ENCODE measurements at regions not wholly inside any gene's neighbourhood (a gene's known extent, or its start where the extent isn't known, plus 50 kb on each side); places are given as distances from the start of the nearest gene placed in this dataset.
"Not testable (repeated sequence)": the region's sequence is repeated elsewhere in the genome, so short reads cannot be mapped to it uniquely, and the experiment has no call there.

- no peak for DNase-seq
Measured at GRCh38 chr1:143691971-143692529, 279.7 kb downstream of the FAM72C start.

DNA sequence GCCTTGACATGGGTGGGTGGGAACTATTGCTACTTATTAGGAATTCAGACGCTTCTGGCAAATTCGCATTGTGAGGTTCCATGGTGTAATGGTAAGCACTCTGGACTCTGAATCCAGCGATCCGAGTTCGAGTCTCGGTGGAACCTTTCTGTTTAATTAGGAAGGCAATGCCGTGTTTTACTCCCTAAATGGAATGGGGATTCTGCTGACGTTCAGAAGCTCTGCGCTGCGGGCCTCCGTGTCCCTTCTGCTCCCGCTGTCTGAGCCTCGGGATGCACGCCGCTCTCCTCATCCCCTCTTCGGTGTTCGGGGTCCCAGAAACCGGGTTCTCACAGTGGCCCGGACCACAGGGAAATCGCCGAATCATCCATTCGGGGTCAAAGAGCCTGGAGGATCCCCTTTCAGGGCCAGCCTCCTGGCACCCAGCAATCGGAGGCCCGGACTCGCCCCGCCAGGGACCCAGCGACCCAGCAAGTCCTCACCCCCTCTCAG is 280.3 kb downstream of the FAM72C start:
- DNase-seq = no peak

DNA sequence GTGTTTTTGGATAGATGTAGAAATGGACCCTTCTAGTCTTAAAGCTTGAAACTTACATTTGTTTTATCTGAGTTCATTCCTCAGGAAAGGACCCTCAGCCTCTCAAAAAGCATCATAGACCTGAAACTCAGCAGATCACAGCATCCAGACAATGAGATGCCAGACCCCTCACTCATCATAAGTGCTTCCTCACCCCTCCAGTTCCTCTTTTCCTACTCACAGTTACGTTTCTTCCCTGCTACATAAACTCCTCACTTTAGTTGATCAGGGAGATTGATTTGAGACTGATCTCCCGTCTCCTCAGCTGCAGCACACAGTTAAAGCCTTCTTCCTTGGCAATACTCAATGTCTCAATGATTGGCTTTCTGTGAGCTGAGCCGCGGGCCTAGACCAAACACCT is 282.0 kb downstream of the FAM72C start:
- no peak for DNase-seq

- no peak for DNase-seq
Measured at GRCh38 chr1:143680304-143680703, 291.5 kb downstream of the FAM72C start.

GRCh38 chr1:143672983-143673382 is 298.8 kb downstream of the FAM72C start:
- no peak for DNase-seq

GRCh38 chr1:143667730-143668129 is 304.1 kb downstream of the FAM72C start:
- DNase-seq = no peak

DNA sequence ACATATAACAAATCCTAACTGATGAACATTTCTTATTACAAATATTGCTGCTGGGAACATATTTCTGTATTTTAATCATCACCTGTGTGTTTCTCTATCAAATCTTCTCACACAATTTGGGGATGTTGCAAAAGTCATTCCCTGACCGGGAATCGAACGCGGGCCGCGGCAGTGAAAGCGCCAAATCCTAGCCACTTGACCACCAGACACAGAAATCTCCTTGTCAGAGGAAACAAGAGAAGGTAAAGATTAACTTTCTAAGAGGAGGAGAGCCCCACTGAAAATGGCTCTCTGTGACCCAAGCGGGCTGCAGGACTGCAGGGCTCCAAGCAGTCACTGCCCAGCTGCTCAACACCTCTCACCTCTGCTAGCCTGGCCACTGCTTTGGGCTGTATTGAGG is 304.9 kb downstream of the FAM72C start:
- DNase-seq = no peak

- no peak for DNase-seq
Measured at GRCh38 chr1:143665606-143666005, 306.2 kb downstream of the FAM72C start.

- not testable (repeated sequence) for DNase-seq
Measured at GRCh38 chr1:143663056-143663455, 308.7 kb downstream of the FAM72C start.

GRCh38 chr1:143661418-143662101 is 310.2 kb downstream of the FAM72C start:
- DNase-seq = no peak

- DNase-seq = no peak
Measured at GRCh38 chr1:143660354-143660941, 311.3 kb downstream of the FAM72C start.

GRCh38 chr1:143653429-143653802 is 318.4 kb downstream of the FAM72C start:
- no peak for DNase-seq

DNA sequence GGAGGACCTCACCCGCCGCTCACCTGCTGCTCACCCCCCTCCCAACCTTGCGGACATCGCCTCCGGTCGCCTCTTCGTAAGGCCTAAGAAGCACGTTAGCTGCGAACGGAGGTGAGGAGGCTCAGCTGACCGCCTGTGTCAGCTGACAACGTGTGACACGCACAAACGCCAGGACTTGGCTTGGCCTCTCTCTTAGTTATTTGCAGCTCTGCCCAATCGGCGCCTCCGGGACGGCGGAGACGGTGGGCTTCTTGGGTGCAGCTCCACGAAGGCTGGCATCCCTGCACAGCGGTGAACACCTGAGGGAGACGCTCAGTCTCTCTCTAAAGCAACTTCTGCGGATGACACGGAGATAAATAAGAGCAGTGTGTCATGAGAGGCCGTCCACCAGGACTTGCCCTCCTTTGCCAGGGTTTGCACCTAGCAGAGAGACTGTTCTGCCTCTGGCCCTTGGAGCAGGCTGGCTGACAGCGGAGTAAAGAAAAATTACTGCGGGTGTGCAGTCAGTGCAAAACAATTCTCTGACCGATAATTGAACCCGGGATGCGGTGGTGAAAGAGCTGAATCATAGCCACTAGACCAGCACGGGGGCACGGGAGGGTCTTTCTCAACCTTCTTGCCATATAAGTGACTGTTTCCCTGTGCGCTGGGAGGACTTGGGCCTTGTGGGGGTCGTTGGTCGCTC is 318.9 kb downstream of the FAM72C start:
- no peak for DNase-seq

GRCh38 chr1:143652187-143652586 is 319.6 kb downstream of the FAM72C start:
- DNase-seq = no peak

- no peak for DNase-seq
Measured at GRCh38 chr1:143651350-143651992, 320.3 kb downstream of the FAM72C start.

DNA sequence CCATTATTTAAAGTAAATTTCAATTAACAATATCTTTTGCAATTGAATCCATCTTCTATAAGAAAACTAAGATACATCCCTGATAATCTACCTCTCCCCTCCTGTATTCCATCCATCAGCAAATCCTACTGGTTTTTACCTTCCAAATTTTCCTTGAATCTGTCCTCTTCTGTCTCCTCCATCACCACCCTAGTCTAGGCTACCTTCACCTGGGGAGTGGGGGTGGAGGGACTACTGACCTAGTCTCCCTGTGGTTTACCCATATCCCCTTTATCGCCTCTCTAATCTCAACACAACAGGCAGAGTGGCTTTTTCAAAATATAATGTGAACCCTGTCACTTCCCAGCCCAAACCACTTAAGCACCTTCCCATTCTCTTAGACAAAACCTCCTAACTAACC is 327.8 kb downstream of the FAM72C start:
- not testable (repeated sequence) for DNase-seq

GRCh38 chr1:143643148-143643885 is 328.5 kb downstream of the FAM72C start:
- DNase-seq = no peak

DNA sequence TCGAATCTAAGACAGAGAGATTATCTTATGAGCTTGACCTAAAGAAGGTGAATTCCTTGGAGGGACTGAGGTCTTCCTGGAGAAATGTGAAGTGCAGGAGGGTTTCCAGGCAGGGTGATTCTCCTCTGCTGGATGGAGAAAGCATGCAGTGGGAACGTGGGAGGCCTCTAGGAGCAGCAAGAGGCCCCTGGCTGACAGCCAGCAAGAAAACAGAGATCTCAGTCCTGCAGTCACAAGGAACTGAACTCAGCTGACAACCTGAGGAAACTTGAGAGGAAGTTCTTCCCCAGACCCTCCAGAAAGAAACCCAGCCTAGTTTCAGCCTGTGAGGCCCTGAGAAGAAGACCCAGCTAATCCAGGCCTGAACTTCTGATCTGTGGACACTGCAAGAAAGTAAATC is 345.9 kb downstream of the FAM72C start:
- no peak for DNase-seq

DNA sequence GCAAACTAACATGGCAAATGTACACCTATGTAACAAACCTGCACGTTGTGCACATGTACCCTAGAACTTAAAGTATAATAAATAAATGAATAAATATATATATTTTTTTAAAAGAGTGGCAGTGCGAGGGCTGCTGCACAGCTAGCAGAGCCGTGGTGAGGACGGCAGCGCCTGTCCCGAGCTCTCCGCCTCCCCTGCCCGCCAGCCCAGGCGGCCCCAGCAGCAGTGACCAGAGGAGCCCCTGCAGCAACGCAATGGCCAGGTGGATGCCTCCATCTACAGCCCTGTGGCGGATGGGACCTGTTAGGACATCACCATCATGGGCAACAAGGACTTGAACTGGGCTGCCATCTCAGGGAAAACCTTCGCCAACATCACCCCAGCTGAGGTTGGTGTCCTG is 351.9 kb downstream of the FAM72C start:
- DNase-seq = no peak

DNA sequence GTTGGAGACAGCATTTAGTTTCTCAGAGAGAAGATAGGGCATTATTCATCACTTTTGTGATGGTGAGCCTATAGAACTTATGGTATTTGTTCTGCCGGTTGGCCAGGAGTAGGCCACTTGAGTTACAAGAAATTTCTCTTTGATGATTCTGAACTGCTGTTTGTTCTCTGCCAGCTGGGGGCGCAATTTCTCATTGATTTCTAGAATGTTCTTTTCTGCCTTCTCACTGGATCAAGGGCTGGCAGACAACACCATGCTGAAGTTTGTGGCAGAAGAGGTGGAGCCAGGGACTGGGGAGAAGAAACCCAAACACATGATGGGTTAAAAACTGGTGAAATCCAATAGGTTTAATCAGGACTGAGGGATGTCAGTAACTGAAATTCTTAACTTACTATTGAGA is 360.6 kb downstream of the FAM72C start:
- DNase-seq = no peak

DNA sequence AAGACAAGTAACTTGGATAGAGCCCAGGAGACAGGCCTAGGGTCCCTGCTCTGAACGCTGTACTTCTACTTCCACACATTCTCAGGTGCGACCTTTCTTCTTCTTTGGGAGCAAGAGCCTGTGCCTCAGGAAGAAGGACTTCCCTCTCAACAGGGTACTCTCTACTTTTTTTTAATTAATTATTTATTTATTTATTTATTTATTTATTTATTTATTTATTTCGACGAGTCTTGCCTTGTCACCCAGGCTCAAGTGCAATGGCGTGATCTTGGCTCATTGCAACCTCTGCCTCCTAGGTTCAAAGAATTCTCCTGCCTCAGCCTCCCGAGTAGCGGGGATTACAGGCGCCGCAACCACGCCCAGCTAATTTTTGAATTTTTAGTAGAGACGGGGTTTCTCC is 361.6 kb downstream of the FAM72C start:
- DNase-seq = no peak

DNA sequence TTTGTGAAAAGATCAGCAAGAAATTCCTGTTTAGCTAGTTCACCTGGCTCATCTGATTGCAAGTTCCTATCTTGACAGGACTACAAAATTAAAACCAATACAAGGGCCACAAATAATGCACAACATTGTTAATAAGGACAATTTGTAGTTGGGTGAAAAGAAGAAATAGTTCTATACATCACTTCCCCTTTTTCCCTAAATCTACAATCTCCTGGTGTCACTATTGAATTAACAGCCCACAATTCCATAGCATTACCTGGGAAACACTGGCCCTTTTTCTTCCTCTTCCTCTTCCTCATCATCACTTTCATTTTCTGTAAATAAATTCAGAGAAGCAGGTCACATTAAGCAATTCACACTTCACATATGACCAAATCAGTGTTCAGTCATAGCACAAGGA is 366.9 kb downstream of the FAM72C start:
- no peak for DNase-seq

GRCh38 chr1:143584508-143584907 is 387.3 kb downstream of the FAM72C start:
- DNase-seq = no peak

Measured in CD4-positive, alpha-beta T cell treated with Interleukin-21 for 1 hour (primary cell).